GM21619 (cell line): ENCODE measurements at regions not wholly inside any gene's neighbourhood (a gene's known extent, or its start where the extent isn't known, plus 50 kb on each side); places are given as distances from the start of the nearest gene placed in this dataset.
"Not testable (repeated sequence)": the region's sequence is repeated elsewhere in the genome, so short reads cannot be mapped to it uniquely, and the experiment has no call there.

Source experiments
- ATAC-seq: cut with Tn5 transposase; IDR thresholded peaks from one replicate; pipeline ENCODE4 v1.9.1; 2021; ENCODE audit not compliant: unreplicated experiment

GRCh38 chr7:109696723-109697122 is 1127.0 kb downstream of the DNAJB9 start:
- ATAC-seq, result no peak

GRCh38 chr7:109699661-109700060 is 1130.0 kb downstream of the DNAJB9 start:
- ATAC-seq, result no peak

- ATAC-seq, result no peak
These were observed 1143.7 kb downstream of the DNAJB9 start for GRCh38 chr7:109713366-109713765.

GRCh38 chr7:109719359-109719758 is 1149.7 kb downstream of the DNAJB9 start:
- not testable (repeated sequence) for ATAC-seq

GRCh38 chr7:109734601-109735000 is 1164.9 kb downstream of the DNAJB9 start:
- ATAC-seq, result no peak

- ATAC-seq, result no peak
These were observed 1166.2 kb downstream of the DNAJB9 start for GRCh38 chr7:109735881-109736280.

- no peak for ATAC-seq
These were observed 1176.2 kb downstream of the DNAJB9 start for GRCh38 chr7:109745677-109746410.

GRCh38 chr7:109751241-109751640 is 1181.6 kb downstream of the DNAJB9 start:
- no peak for ATAC-seq

- no peak for ATAC-seq
These were observed 1182.4 kb downstream of the DNAJB9 start for GRCh38 chr7:109752068-109752467.

- no peak for ATAC-seq
These were observed 1188.0 kb downstream of the DNAJB9 start for GRCh38 chr7:109757713-109758112.

- ATAC-seq, result no peak
These were observed 1193.9 kb downstream of the DNAJB9 start for GRCh38 chr7:109763611-109764010.

- no peak for ATAC-seq
These were observed 1202.5 kb downstream of the DNAJB9 start for GRCh38 chr7:109772161-109772560.

GRCh38 chr7:109782806-109783205 is 1213.1 kb downstream of the DNAJB9 start:
- no peak for ATAC-seq

GRCh38 chr7:109806548-109806947 is 1236.9 kb downstream of the DNAJB9 start:
- no peak for ATAC-seq

- ATAC-seq, result no peak
These were observed 1251.5 kb downstream of the DNAJB9 start for GRCh38 chr7:109821156-109821555.

GRCh38 chr7:109834851-109835250 is 1256.1 kb upstream of the LRRN3 start:
- ATAC-seq, result no peak

- no peak for ATAC-seq
These were observed 1255.3 kb upstream of the LRRN3 start for GRCh38 chr7:109835577-109835976.

- ATAC-seq, result no peak
These were observed 1254.9 kb upstream of the LRRN3 start for GRCh38 chr7:109836016-109836415.

GRCh38 chr7:109842386-109842785 is 1248.5 kb upstream of the LRRN3 start:
- no peak for ATAC-seq

- no peak for ATAC-seq
These were observed 1246.6 kb upstream of the LRRN3 start for GRCh38 chr7:109844362-109844761.

- no peak for ATAC-seq
These were observed 1226.7 kb upstream of the LRRN3 start for GRCh38 chr7:109864230-109864629.

- no peak for ATAC-seq
These were observed 1222.6 kb upstream of the LRRN3 start for GRCh38 chr7:109868215-109868860.

GRCh38 chr7:109873296-109873695 is 1217.6 kb upstream of the LRRN3 start:
- ATAC-seq, result no peak
